ENCODE measurements at regions not wholly inside any gene's neighbourhood (a gene's known extent, or its start where the extent isn't known, plus 50 kb on each side); places are given as distances from the start of the nearest gene placed in this dataset.

DNA sequence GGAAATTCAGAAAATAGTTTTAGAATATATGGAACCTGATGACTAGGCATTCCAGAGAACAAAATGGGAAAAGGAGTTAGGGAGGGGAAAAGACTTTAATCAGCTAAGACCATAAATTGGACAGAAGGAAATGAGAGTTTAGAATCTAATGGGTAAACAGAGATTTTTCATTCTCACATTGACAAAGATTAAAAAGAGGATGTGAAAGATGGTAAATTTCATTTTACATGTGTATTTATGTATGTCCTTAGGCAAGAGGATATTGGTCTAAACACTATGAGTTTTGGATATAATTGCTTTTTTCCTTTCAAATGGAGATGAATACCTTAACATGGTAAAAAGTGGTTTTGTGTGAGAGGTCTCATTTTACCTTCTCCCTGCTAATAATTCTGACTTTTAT lies 1021.9 kb downstream of the NSUN3 start:
- no peak for TF ChIP-seq CBX3 (IDR thresholded peaks at IDR 0.05; ENCODE audit: low read depth)
- TF ChIP-seq POLR2AphosphoS5 (IDR thresholded peaks at IDR 0.05; ENCODE audit: low read depth, low read length), result no peak
- TF ChIP-seq, protein P1, sequence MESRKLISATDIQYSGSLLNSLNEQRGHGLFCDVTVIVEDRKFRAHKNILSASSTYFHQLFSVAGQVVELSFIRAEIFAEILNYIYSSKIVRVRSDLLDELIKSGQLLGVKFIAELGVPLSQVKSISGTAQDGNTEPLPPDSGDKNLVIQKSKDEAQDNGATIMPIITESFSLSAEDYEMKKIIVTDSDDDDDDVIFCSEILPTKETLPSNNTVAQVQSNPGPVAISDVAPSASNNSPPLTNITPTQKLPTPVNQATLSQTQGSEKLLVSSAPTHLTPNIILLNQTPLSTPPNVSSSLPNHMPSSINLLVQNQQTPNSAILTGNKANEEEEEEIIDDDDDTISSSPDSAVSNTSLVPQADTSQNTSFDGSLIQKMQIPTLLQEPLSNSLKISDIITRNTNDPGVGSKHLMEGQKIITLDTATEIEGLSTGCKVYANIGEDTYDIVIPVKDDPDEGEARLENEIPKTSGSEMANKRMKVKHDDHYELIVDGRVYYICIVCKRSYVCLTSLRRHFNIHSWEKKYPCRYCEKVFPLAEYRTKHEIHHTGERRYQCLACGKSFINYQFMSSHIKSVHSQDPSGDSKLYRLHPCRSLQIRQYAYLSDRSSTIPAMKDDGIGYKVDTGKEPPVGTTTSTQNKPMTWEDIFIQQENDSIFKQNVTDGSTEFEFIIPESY (IDR thresholded peaks at IDR 0.05; ENCODE audit: extremely low read depth, insufficient replicate concordance, low read length), result no peak
- TF ChIP-seq, protein P2, sequence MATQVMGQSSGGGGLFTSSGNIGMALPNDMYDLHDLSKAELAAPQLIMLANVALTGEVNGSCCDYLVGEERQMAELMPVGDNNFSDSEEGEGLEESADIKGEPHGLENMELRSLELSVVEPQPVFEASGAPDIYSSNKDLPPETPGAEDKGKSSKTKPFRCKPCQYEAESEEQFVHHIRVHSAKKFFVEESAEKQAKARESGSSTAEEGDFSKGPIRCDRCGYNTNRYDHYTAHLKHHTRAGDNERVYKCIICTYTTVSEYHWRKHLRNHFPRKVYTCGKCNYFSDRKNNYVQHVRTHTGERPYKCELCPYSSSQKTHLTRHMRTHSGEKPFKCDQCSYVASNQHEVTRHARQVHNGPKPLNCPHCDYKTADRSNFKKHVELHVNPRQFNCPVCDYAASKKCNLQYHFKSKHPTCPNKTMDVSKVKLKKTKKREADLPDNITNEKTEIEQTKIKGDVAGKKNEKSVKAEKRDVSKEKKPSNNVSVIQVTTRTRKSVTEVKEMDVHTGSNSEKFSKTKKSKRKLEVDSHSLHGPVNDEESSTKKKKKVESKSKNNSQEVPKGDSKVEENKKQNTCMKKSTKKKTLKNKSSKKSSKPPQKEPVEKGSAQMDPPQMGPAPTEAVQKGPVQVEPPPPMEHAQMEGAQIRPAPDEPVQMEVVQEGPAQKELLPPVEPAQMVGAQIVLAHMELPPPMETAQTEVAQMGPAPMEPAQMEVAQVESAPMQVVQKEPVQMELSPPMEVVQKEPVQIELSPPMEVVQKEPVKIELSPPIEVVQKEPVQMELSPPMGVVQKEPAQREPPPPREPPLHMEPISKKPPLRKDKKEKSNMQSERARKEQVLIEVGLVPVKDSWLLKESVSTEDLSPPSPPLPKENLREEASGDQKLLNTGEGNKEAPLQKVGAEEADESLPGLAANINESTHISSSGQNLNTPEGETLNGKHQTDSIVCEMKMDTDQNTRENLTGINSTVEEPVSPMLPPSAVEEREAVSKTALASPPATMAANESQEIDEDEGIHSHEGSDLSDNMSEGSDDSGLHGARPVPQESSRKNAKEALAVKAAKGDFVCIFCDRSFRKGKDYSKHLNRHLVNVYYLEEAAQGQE (IDR thresholded peaks at IDR 0.05; ENCODE audit: low read depth), result no peak
- no peak for TF ChIP-seq SRF (IDR thresholded peaks at IDR 0.05; ENCODE audit: low read depth)
- no peak for TF ChIP-seq SP1 (IDR thresholded peaks at IDR 0.05; ENCODE audit: low read depth)
- TF ChIP-seq ZNF274 (IDR thresholded peaks at IDR 0.05; ENCODE audit: low read depth, low read length), result no peak
- TF ChIP-seq FOSL1 (IDR thresholded peaks at IDR 0.05; ENCODE audit: low read depth), result no peak
- H3K4me2 ChIP-seq (ENCODE audit: low read length), result no peak overlapping the region
- no peak overlapping the region for H2AFZ ChIP-seq (ENCODE audit: low read depth, low read length, poor library complexity, severe bottlenecking)
- H3K4me3 ChIP-seq (replicated peaks in 1 of 2; ENCODE audit: low read depth in 1 of 2, low read length in 2 of 2), result no peak overlapping the region
- RAD21 ChIA-PET (ENCODE audit: low non-redundant PET in 1 of 2, low total read pairs in 2 of 2, uncharacterized antibody in 2 of 2, unreplicated experiment in 2 of 2), result no interaction called here
- no peak overlapping the region for H3K27ac ChIP-seq (ENCODE audit: low read depth, low read length)
- no peaks in the 10 kb centered on the region for H3K79me2 ChIP-seq (ENCODE audit: insufficient read depth, low read length)
- no peak overlapping the region for H3K9ac ChIP-seq (ENCODE audit: low read length)
- H3K9me3 ChIP-seq (ENCODE audit: control insufficient read depth in 1 of 2, insufficient read depth in 1 of 2, low read depth in 1 of 2, low read length in 2 of 2), result peaks cover 16 to 17% of the 10 kb centered on the region in 2 experiments; a peak in 2 of 4 replicates
- POLR2A ChIA-PET, result no interaction called here
- ATAC-seq (no peak), DNase-seq (ENCODE audit: low read depth, low spot score) (no peak)
- CTCF ChIA-PET, result no interaction called here
- no peaks in the 10 kb centered on the region for H4K20me1 ChIP-seq (ENCODE audit: insufficient read depth)
- H3K4me1 ChIP-seq (ENCODE audit: control insufficient read depth in 1 of 2, insufficient read depth in 2 of 2, low read length in 2 of 2), result no peaks in the 10 kb centered on the region
- BruUV-seq (replicated peaks), result no TSS peak
- no peaks in the 10 kb centered on the region for H3K36me3 ChIP-seq (ENCODE audit: control insufficient read depth in 1 of 2, insufficient read depth in 2 of 2, low read length in 2 of 2)
- intact Hi-C loops (cut with micrococcal nuclease), result no loop called here
- no peaks in the 10 kb centered on the region for H3K9me2 ChIP-seq (ENCODE audit: insufficient read depth)
- no peaks in the 10 kb centered on the region for H3K27me3 ChIP-seq (ENCODE audit: insufficient read depth, low read length)
